Astrocyte (in vitro differentiated cells and primary cell): ENCODE measurements at regions not wholly inside any gene's neighbourhood (a gene's known extent, or its start where the extent isn't known, plus 50 kb on each side); places are given as distances from the start of the nearest gene placed in this dataset.
A peak's percentile ranks its signal among the peaks of the same experiment; 100 is the strongest.

Source experiments
- DNase-seq: peaks from one replicate; pipeline ENCODE4 v3.0.0-alpha.2; 2010; ENCODE audit warnings: low read depth
- FAIRE-seq: peaks from 2 replicates; lab custom pipeline; 2011; peaks lifted over from hg19 to GRCh38; lab: Jason Lieb, UNC
- H2AFZ ChIP-seq: 2 replicates; pipeline ENCODE4 v1.6.0; 2012; ENCODE audit warnings: low read depth, low read length, inconsistent platforms
- H3K27ac ChIP-seq: 2 replicates; pipeline ENCODE4 v1.5.1; 2011; ENCODE audit warnings: low read depth, low read length, inconsistent platforms
- H3K27me3 ChIP-seq: 2 replicates; pipeline ENCODE4 v1.6.0; 2011; ENCODE audit warnings: low read length, inconsistent platforms; ENCODE audit not compliant: insufficient read depth
- H3K36me3 ChIP-seq: 2 replicates; pipeline ENCODE4 v1.5.1; 2011; ENCODE audit warnings: low read length, inconsistent platforms; ENCODE audit not compliant: insufficient read depth
- H3K4me1 ChIP-seq: 2 replicates; pipeline ENCODE4 v1.5.1; 2011; ENCODE audit warnings: low read length, inconsistent platforms; ENCODE audit not compliant: insufficient read depth
- H3K4me2 ChIP-seq: 2 replicates; pipeline ENCODE4 v1.6.0; 2012; ENCODE audit warnings: low read length, inconsistent platforms
- H3K4me3 ChIP-seq: 2 replicates; pipeline ENCODE4 v1.5.1; 2011; ENCODE audit warnings: low read depth, mild to moderate bottlenecking, low read length, inconsistent platforms; ENCODE audit not compliant: insufficient read depth
- H3K79me2 ChIP-seq: 2 replicates; pipeline ENCODE4 v1.6.0; 2012; ENCODE audit warnings: mild to moderate bottlenecking, low read length, inconsistent platforms; ENCODE audit not compliant: insufficient read depth
- H3K9ac ChIP-seq: 2 replicates; pipeline ENCODE4 v1.6.0; 2012; ENCODE audit warnings: mild to moderate bottlenecking, low read length, inconsistent platforms
- H3K9me3 ChIP-seq: 2 replicates; pipeline ENCODE4 v1.5.1; 2012; ENCODE audit warnings: low read depth, mild to moderate bottlenecking, low read length, inconsistent platforms; ENCODE audit not compliant: insufficient read depth
- H4K20me1 ChIP-seq: 2 replicates; pipeline ENCODE4 v1.6.0; 2012; ENCODE audit warnings: low read length, inconsistent platforms; ENCODE audit not compliant: insufficient read depth
- H3K27ac Mint-ChIP-seq: one replicate; pipeline ENCODE4 v1.8.0; 2021; ENCODE audit warnings: mild to moderate bottlenecking, mixed read lengths; ENCODE audit not compliant: unreplicated experiment
- H3K27me3 Mint-ChIP-seq: one replicate; pipeline ENCODE4 v1.8.0; 2021; ENCODE audit warnings: low read depth, mixed read lengths; ENCODE audit not compliant: unreplicated experiment
- H3K36me3 Mint-ChIP-seq: one replicate; pipeline ENCODE4 v1.8.0; 2021; ENCODE audit warnings: low read depth, mixed read lengths; ENCODE audit not compliant: unreplicated experiment
- H3K4me1 Mint-ChIP-seq: one replicate; pipeline ENCODE4 v1.8.0; 2021; ENCODE audit warnings: low read depth, mixed read lengths; ENCODE audit not compliant: unreplicated experiment
- H3K4me3 Mint-ChIP-seq: one replicate; pipeline ENCODE4 v1.8.0; 2021; ENCODE audit warnings: mild to moderate bottlenecking, moderate library complexity, mixed read lengths; ENCODE audit not compliant: unreplicated experiment
- H3K9me3 Mint-ChIP-seq: one replicate; pipeline ENCODE4 v1.8.0; 2021; ENCODE audit warnings: mild to moderate bottlenecking, mixed read lengths; ENCODE audit not compliant: unreplicated experiment
- CTCF ChIP-seq: IDR thresholded peaks from 2 replicates; pipeline ENCODE4 v1.5.1; 2011; ENCODE audit warnings: low read depth, mild to moderate bottlenecking, inconsistent platforms, low read length, moderate library complexity; ENCODE audit not compliant: insufficient read depth
- EZH2 ChIP-seq: IDR thresholded peaks from 2 replicates; pipeline ENCODE4 v1.6.1; 2012; ENCODE audit warnings: mild to moderate bottlenecking, low read length, inconsistent platforms; ENCODE audit not compliant: insufficient read depth

GRCh38 chr4:116073051-116073450, 959.6 kb upstream of the NDST4 start:
- Mint-ChIP-seq H3K4me3 (no peak overlapping the region), H3K27ac (peak overlapping the region; percentile 68), H3K36me3 (no peaks in the 10 kb centered on the region), H3K9me3 (peaks cover 2% of the 10 kb centered on the region), H3K4me1 (peaks cover 1% of the 10 kb centered on the region), H3K27me3 (no peaks in the 10 kb centered on the region)
- Histone ChIP-seq H3K9me3 (peaks cover under 1% of the 10 kb centered on the region), H3K79me2 (no peaks in the 10 kb centered on the region), H2AFZ (no peak overlapping the region), H3K4me2 (no peak overlapping the region), H3K27ac (no peak overlapping the region), H3K27me3 (no peaks in the 10 kb centered on the region), H3K9ac (no peak overlapping the region), H3K36me3 (no peaks in the 10 kb centered on the region), H4K20me1 (no peaks in the 10 kb centered on the region), H3K4me3 (no peak overlapping the region), H3K4me1 (no peaks in the 10 kb centered on the region)
- DNase-seq, result no peak
- FAIRE-seq, result no peak
- TF ChIP-seq CTCF, result no peak
- no peak for TF ChIP-seq EZH2

GRCh38 chr4:116070283-116070682, 956.9 kb upstream of the NDST4 start:
- H3K4me1 ChIP-seq, result no peaks in the 10 kb centered on the region
- Mint-ChIP-seq H3K4me3 (no peak overlapping the region), H3K9me3 (peaks cover 2% of the 10 kb centered on the region), H3K36me3 (no peaks in the 10 kb centered on the region), H3K27me3 (no peaks in the 10 kb centered on the region), H3K27ac (peak overlapping the region; percentile 49), H3K4me1 (peaks cover 1% of the 10 kb centered on the region)
- DNase-seq (peak; percentile 11), FAIRE-seq (no peak)
- H3K9ac ChIP-seq, result no peak overlapping the region
- no peak overlapping the region for H3K4me2 ChIP-seq
- H3K4me3 ChIP-seq, result no peak overlapping the region
- H3K36me3 ChIP-seq, result no peaks in the 10 kb centered on the region
- H3K27ac ChIP-seq, result no peak overlapping the region
- H3K9me3 ChIP-seq, result no peaks in the 10 kb centered on the region
- no peaks in the 10 kb centered on the region for H4K20me1 ChIP-seq
- no peak overlapping the region for H2AFZ ChIP-seq
- no peaks in the 10 kb centered on the region for H3K27me3 ChIP-seq
- TF ChIP-seq EZH2 (no peak), CTCF (no peak)
- H3K79me2 ChIP-seq, result no peaks in the 10 kb centered on the region

- Histone ChIP-seq H3K79me2 (no peaks in the 10 kb centered on the region), H4K20me1 (no peaks in the 10 kb centered on the region), H3K27me3 (no peaks in the 10 kb centered on the region), H2AFZ (no peak overlapping the region), H3K36me3 (no peaks in the 10 kb centered on the region), H3K4me3 (no peak overlapping the region), H3K4me2 (no peak overlapping the region), H3K9ac (no peak overlapping the region), H3K27ac (no peak overlapping the region), H3K4me1 (no peaks in the 10 kb centered on the region), H3K9me3 (no peaks in the 10 kb centered on the region)
- DNase-seq (no peak), FAIRE-seq (no peak)
- Mint-ChIP-seq H3K36me3 (no peaks in the 10 kb centered on the region), H3K27me3 (no peaks in the 10 kb centered on the region), H3K4me3 (no peak overlapping the region), H3K9me3 (peaks cover 2% of the 10 kb centered on the region), H3K27ac (no peak overlapping the region), H3K4me1 (no peaks in the 10 kb centered on the region)
- no peak for TF ChIP-seq EZH2
- TF ChIP-seq CTCF, result no peak
Measured at GRCh38 chr4:116066711-116067245, 953.4 kb upstream of the NDST4 start.
